ENCODE measurements at regions not wholly inside any gene's neighbourhood (a gene's known extent, or its start where the extent isn't known, plus 50 kb on each side); places are given as distances from the start of the nearest gene placed in this dataset.

- no peak for DNase-seq (ENCODE audit: low spot score)
- TF ChIP-seq CTCF (IDR thresholded peaks at IDR 0.05; ENCODE audit: extremely low read depth, missing control alignments): no peak
These were observed 50.4 kb upstream of the RNF32 start for GRCh38 chr7:156590212-156590611.

- no peak for TF ChIP-seq CTCF (IDR thresholded peaks at IDR 0.05; ENCODE audit: extremely low read depth, missing control alignments)
- DNase-seq (ENCODE audit: low spot score): no peak
These were observed 50.8 kb upstream of the RNF32 start for GRCh38 chr7:156589808-156590207.

- no peak for DNase-seq (ENCODE audit: low spot score)
- no peak for TF ChIP-seq CTCF (IDR thresholded peaks at IDR 0.05; ENCODE audit: extremely low read depth, missing control alignments)
These were observed 54.6 kb upstream of the RNF32 start for GRCh38 chr7:156585926-156586325.

DNA sequence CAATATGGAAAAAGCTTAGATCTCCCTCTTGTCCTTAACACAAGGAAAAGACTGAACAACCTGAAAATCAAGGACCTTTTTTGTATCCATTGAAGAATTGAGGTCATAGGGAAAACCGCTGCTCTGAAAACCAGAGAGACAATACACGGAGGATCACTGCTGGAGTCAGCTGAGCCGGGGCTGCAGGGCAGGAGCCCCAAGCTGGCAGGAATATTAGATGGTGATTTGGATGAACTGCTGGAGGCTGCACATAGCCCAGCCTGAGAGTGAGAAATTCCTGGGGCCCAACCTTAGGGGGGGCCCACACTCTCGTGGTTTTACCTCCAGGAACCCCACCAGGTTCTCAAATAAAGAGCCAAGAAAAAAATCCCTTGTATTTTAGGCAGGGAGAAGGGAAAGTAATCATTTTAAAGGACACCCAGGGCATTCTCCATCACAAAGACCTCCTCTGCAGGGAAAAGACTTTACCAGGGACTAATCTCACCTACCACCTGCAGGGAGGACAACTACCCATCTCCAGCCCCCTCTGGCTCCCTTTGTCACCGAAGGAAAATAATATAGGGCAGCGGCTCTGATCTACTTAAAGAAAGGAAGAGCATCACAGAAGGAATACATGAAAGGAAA lies 55.4 kb upstream of the RNF32 start:
- no peak for DNase-seq (ENCODE audit: low spot score)
- TF ChIP-seq CTCF (IDR thresholded peaks at IDR 0.05; ENCODE audit: extremely low read depth, missing control alignments): no peak

GRCh38 chr7:156582591-156583123 lies 57.9 kb upstream of the RNF32 start:
- TF ChIP-seq CTCF (IDR thresholded peaks at IDR 0.05; ENCODE audit: extremely low read depth, missing control alignments): no peak
- no peak for DNase-seq (ENCODE audit: low spot score)

DNA sequence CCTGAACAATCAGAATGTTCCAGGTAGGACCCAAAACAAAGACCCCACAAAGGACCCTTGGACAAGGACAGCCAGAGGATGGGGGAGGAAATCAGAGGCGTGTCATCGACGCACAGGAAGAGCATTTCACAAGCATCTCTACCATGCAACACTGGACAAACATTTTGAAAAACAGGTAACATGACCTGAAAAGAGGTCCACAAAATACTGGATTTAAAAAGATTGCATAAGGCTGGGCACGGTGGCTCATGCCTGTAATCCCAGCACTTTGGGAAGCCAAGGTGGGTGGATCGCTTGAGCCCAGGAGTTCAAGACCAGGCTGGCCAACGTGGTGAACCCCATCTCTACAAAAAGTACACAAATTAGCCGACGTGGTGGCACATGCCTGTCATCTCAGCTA lies 60.5 kb upstream of the RNF32 start:
- DNase-seq (ENCODE audit: low spot score): no peak
- TF ChIP-seq CTCF (IDR thresholded peaks at IDR 0.05; ENCODE audit: extremely low read depth, missing control alignments): no peak

GRCh38 chr7:156579566-156579965 lies 61.0 kb upstream of the RNF32 start:
- TF ChIP-seq CTCF (IDR thresholded peaks at IDR 0.05; ENCODE audit: extremely low read depth, missing control alignments): no peak
- DNase-seq (ENCODE audit: low spot score): no peak
